HG02840 (cell line): ENCODE measurements at regions not wholly inside any gene's neighbourhood (a gene's known extent, or its start where the extent isn't known, plus 50 kb on each side); places are given as distances from the start of the nearest gene placed in this dataset.

Experiments used
- ATAC-seq: cut with Tn5 transposase; IDR thresholded peaks from one replicate; pipeline ENCODE4 v1.9.1; 2021; ENCODE audit warnings: mild to moderate bottlenecking, moderate library complexity, moderate number of reproducible peaks; ENCODE audit not compliant: unreplicated experiment, low FRiP score

GRCh38 chr13:27014406-27015359 is 156.9 kb downstream of the USP12 start:
- ATAC-seq, result no peak

- ATAC-seq, result no peak
These were observed 159.0 kb downstream of the USP12 start for GRCh38 chr13:27012482-27013197.

- ATAC-seq, result no peak
These were observed 159.9 kb downstream of the USP12 start for GRCh38 chr13:27011661-27012060.

GRCh38 chr13:27008733-27009132 is 162.9 kb downstream of the USP12 start:
- ATAC-seq, result no peak

GRCh38 chr13:27007166-27007565 is 164.4 kb downstream of the USP12 start:
- ATAC-seq, result no peak

GRCh38 chr13:27006519-27007161 is 165.0 kb downstream of the USP12 start:
- ATAC-seq, result no peak

GRCh38 chr13:27005976-27006518 is 165.6 kb downstream of the USP12 start:
- no peak for ATAC-seq

- ATAC-seq, result no peak
These were observed 166.1 kb downstream of the USP12 start for GRCh38 chr13:27005556-27005955.

- ATAC-seq, result no peak
These were observed 166.7 kb downstream of the USP12 start for GRCh38 chr13:27004866-27005265.

- no peak for ATAC-seq
These were observed 167.3 kb downstream of the USP12 start for GRCh38 chr13:27004326-27004725.

- no peak for ATAC-seq
These were observed 169.9 kb downstream of the USP12 start for GRCh38 chr13:27001705-27002104.

GRCh38 chr13:27000686-27001085 is 170.9 kb downstream of the USP12 start:
- ATAC-seq, result no peak

- no peak for ATAC-seq
These were observed 172.1 kb downstream of the USP12 start for GRCh38 chr13:26999499-26999898.

GRCh38 chr13:26998292-26998691 is 173.3 kb downstream of the USP12 start:
- ATAC-seq, result no peak

GRCh38 chr13:26996965-26997752 is 174.5 kb downstream of the USP12 start:
- peak; percentile 75 for ATAC-seq

- no peak for ATAC-seq
These were observed 176.5 kb downstream of the USP12 start for GRCh38 chr13:26995159-26995558.

GRCh38 chr13:26993780-26994179 is 177.8 kb downstream of the USP12 start:
- no peak for ATAC-seq

- no peak for ATAC-seq
These were observed 178.5 kb downstream of the USP12 start for GRCh38 chr13:26992951-26993719.

GRCh38 chr13:26991508-26992181 is 180.0 kb downstream of the USP12 start:
- no peak for ATAC-seq
